Naive B cell (primary cell): ENCODE measurements at regions not wholly inside any gene's neighbourhood (a gene's known extent, or its start where the extent isn't known, plus 50 kb on each side); places are given as distances from the start of the nearest gene placed in this dataset.

Experiments used
- ATAC-seq, 2 donors: fragments of 150-1000 bp; cut with Tn5 transposase; 2 replicates each; pipeline ENCODE4 v1.10.0; 2021; ENCODE audit warnings: low read depth in 2 of 2, mild to moderate bottlenecking in 2 of 2, moderate library complexity in 2 of 2
- DNase-seq: peaks from one replicate; pipeline ENCODE4 v3.0.0; 2022
- H3K27ac Mint-ChIP-seq, 6 donors: one replicate each; pipeline ENCODE4 v1.8.0; 2020 to 2022; ENCODE audit warnings: mild to moderate bottlenecking in 6 of 6, mixed read lengths in 6 of 6, moderate library complexity in 5 of 6, inconsistent platforms in 2 of 6
- H3K27me3 Mint-ChIP-seq, 3 donors: one replicate each; pipeline ENCODE4 v1.8.0; 2021 to 2022; ENCODE audit warnings: mixed read lengths in 3 of 3, mild to moderate bottlenecking in 1 of 3
- H3K36me3 Mint-ChIP-seq, 2 donors: one replicate each; pipeline ENCODE4 v1.8.0; 2020 to 2022; ENCODE audit warnings: mixed read lengths in 2 of 2, inconsistent platforms in 1 of 2, mild to moderate bottlenecking in 1 of 2
- H3K4me1 Mint-ChIP-seq, 3 donors: one replicate each; pipeline ENCODE4 v1.8.0; 2020 to 2022; ENCODE audit warnings: mixed read lengths in 3 of 3, inconsistent platforms in 1 of 3, mild to moderate bottlenecking in 1 of 3, moderate library complexity in 1 of 3
- H3K4me3 Mint-ChIP-seq, 8 donors: one replicate each; pipeline ENCODE4 v1.8.0; 2020 to 2022; ENCODE audit warnings: mild to moderate bottlenecking in 8 of 8, mixed read lengths in 8 of 8, moderate library complexity in 8 of 8, inconsistent platforms in 2 of 8
- H3K9me3 Mint-ChIP-seq, 7 donors: one replicate each; pipeline ENCODE4 v1.8.0; 2020 to 2022; ENCODE audit warnings: mixed read lengths in 7 of 7, mild to moderate bottlenecking in 5 of 7, inconsistent platforms in 2 of 7, moderate library complexity in 1 of 7

DNA sequence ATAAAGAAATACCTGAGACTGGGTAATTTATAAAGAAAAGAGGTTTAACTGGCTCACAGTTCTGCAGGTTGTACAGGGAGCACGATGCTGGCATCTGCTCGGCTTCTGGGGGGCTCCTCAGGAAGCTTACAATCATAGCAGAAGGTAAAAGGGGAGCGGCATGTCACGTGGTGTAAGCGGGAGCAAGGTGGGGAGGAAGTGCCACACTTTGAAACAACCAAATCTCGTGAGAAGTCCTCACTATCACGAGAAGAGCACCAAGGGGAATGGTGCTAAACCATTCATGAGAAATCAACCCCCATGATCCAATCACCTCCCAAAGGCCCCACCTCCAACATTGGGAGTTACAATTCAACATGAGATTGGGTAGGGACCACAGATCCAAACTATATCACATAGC, 67.7 kb downstream of the AKR1B1 start:
- ATAC-seq (no peak), DNase-seq (no peak)
- no peak overlapping the region for H3K27ac Mint-ChIP-seq
- H3K9me3 Mint-ChIP-seq, result peaks cover 0 to 4% (median 2%) of the 10 kb centered on the region in 7 donors
- H3K27me3 Mint-ChIP-seq, result peaks cover 3 to 7% (median 5%) of the 10 kb centered on the region in 3 donors
- no peak overlapping the region for H3K4me3 Mint-ChIP-seq
- H3K36me3 Mint-ChIP-seq, result peaks cover 0 to 3% of the 10 kb centered on the region in 2 donors
- H3K4me1 Mint-ChIP-seq, result no peaks in the 10 kb centered on the region

DNA sequence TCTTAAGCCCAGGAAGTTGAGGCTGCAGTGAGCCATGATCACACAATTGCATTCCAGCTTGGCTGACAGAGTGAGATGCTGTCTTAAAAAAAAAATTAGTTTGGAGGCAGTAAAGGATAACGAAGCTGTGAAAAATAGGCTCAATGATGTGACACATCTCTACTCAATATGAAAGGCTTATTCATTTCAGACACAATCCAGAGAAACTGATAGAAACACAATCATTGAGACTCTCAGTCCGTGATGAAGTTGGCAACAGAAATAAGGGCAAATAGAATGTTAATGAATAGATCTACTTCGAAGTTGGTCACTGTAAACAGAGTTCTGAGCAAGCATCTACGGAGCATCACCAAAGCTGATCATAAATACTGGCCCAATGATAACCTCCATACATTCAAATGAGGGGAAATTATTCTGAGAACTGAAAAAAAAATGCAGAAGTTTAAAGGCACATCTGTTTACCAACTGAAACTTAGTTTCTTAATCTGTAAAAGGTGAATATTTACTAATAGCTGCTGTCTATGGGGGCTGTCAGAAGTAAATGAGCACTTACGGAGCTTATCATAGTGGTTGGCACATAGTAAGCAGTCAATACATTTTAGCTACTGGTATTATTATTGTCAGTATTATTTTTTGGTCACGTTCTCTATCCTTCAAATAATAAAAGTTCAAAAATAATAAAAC, 70.4 kb downstream of the AKR1B1 start:
- H3K4me3 Mint-ChIP-seq, result no peak overlapping the region
- peaks cover 0 to 3% of the 10 kb centered on the region in 2 donors for H3K36me3 Mint-ChIP-seq
- H3K27ac Mint-ChIP-seq, result no peak overlapping the region
- H3K9me3 Mint-ChIP-seq, result peaks cover 0 to 11% (median 4%) of the 10 kb centered on the region in 7 donors
- no peak for DNase-seq
- ATAC-seq, result no peak
- peaks cover 0 to 18% (median 8%) of the 10 kb centered on the region in 3 donors for H3K27me3 Mint-ChIP-seq
- no peaks in the 10 kb centered on the region for H3K4me1 Mint-ChIP-seq

- H3K27ac Mint-ChIP-seq, result no peak overlapping the region
- H3K4me3 Mint-ChIP-seq, result no peak overlapping the region
- H3K9me3 Mint-ChIP-seq, result peaks cover 0 to 5% (median 4%) of the 10 kb centered on the region in 7 donors
- H3K36me3 Mint-ChIP-seq, result no peaks in the 10 kb centered on the region
- DNase-seq (no peak), ATAC-seq (no peak)
- peaks cover 0 to 37% (median 35%) of the 10 kb centered on the region in 3 donors for H3K27me3 Mint-ChIP-seq
- no peaks in the 10 kb centered on the region for H3K4me1 Mint-ChIP-seq
These were observed 61.8 kb upstream of the SLC35B4 start for GRCh38 chr7:134378562-134378961.

- no peak overlapping the region for H3K4me3 Mint-ChIP-seq
- no peak for ATAC-seq
These were observed 60.0 kb upstream of the SLC35B4 start for GRCh38 chr7:134376693-134377092.

DNA sequence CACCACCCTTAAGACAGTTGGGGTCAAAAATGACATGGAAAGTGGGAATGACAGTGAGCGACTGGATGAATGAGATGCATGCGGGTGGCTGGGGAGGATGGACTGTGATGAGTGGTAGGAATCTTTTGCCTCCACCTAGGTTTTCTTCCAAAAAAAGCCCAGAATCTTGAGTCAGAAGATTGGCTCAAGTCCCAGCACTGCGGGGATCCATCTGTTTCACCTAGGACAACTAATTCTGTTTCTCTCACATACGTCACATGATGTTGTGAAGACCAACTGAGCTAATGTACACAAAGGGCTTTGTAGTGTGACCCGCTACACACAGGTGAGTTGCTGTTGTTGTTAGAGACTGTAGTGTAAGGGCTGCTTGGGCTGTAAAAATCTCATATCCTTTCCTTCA, 58.5 kb upstream of the SLC35B4 start:
- Mint-ChIP-seq H3K4me3 (no peak overlapping the region), H3K27me3 (peaks cover 5 to 42% (median 29%) of the 10 kb centered on the region in 3 donors), H3K9me3 (peaks cover 0 to 6% (median 4%) of the 10 kb centered on the region in 7 donors), H3K4me1 (no peaks in the 10 kb centered on the region), H3K36me3 (no peaks in the 10 kb centered on the region), H3K27ac (no peak overlapping the region)
- ATAC-seq, result no peak
- no peak for DNase-seq

More at GRCh38 chr7:134376693-134377092, 60.0 kb upstream of the SLC35B4 start:
- Mint-ChIP-seq H3K36me3 (no peaks in the 10 kb centered on the region), H3K4me1 (no peaks in the 10 kb centered on the region), H3K27ac (no peak overlapping the region), H3K27me3 (peaks cover 0 to 41% (median 25%) of the 10 kb centered on the region in 3 donors), H3K9me3 (peaks cover 0 to 5% (median 3%) of the 10 kb centered on the region in 7 donors)
- DNase-seq, result no peak

GRCh38 chr7:134374791-134375190, 58.1 kb upstream of the SLC35B4 start:
- ATAC-seq, result no peak
- Mint-ChIP-seq H3K9me3 (peaks cover 0 to 6% (median 4%) of the 10 kb centered on the region in 7 donors), H3K4me1 (no peaks in the 10 kb centered on the region), H3K27me3 (peaks cover 9 to 46% (median 32%) of the 10 kb centered on the region in 3 donors), H3K27ac (no peak overlapping the region), H3K4me3 (no peak overlapping the region), H3K36me3 (no peaks in the 10 kb centered on the region)
- DNase-seq, result no peak

DNA sequence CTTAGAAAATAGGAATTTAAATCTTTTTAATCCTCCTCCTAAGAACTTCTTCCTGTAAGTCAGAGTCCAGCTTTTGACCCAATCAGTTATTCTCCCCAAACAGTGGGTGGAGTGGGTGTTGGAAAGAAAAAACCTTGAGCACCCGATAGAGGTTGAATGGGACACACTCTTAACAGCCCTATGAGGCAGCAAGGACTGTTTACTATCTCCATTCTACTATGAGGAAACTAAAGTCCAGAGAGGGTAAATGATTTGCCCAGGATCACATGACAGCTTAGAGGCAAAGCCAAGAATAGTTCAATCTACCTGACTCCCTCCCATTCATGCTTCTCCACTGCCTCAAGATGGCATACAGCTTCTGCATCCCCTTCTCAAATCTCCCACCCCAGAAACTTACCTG, 57.6 kb upstream of the SLC35B4 start:
- no peaks in the 10 kb centered on the region for H3K4me1 Mint-ChIP-seq
- H3K27ac Mint-ChIP-seq, result no peak overlapping the region
- DNase-seq (no peak), ATAC-seq (no peak)
- H3K36me3 Mint-ChIP-seq, result no peaks in the 10 kb centered on the region
- H3K9me3 Mint-ChIP-seq, result peaks cover 0 to 6% (median 4%) of the 10 kb centered on the region in 7 donors
- H3K4me3 Mint-ChIP-seq, result no peak overlapping the region
- H3K27me3 Mint-ChIP-seq, result peaks cover 13 to 51% (median 33%) of the 10 kb centered on the region in 3 donors

- H3K27me3 Mint-ChIP-seq, result peaks cover 20 to 57% (median 35%) of the 10 kb centered on the region in 3 donors
These were observed 56.1 kb upstream of the SLC35B4 start for GRCh38 chr7:134372858-134373257.

DNA sequence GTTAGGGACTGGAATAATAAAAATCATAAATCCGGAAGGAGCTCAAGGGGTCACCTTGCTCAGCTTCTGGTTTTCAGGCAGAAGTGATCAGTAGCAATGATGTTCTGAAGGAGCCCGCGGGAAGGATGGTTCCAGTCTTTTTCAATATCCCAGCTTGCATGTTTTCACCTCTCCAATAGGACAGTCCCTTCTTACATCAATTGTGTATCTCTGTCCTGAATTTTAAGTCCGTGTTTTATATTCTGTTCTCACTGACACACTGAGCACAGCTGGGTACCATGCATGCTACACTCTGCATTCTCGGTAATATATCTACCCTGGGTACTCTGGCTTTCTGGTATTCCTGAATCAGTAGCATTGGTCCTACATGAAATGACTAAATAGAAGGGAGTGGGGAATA, 55.2 kb upstream of the SLC35B4 start:
- DNase-seq (no peak), ATAC-seq (no peak)
- Mint-ChIP-seq H3K36me3 (no peaks in the 10 kb centered on the region), H3K9me3 (peaks cover 0 to 6% (median 0%) of the 10 kb centered on the region in 7 donors), H3K4me3 (no peak overlapping the region), H3K27ac (no peak overlapping the region), H3K27me3 (peaks cover 20 to 48% (median 28%) of the 10 kb centered on the region in 3 donors), H3K4me1 (no peaks in the 10 kb centered on the region)

More at GRCh38 chr7:134372858-134373257, 56.1 kb upstream of the SLC35B4 start:
- DNase-seq (no peak), ATAC-seq (no peak)
- Mint-ChIP-seq H3K36me3 (no peaks in the 10 kb centered on the region), H3K9me3 (peaks cover 0 to 6% (median 0%) of the 10 kb centered on the region in 7 donors), H3K27ac (no peak overlapping the region), H3K4me3 (no peak overlapping the region), H3K4me1 (no peaks in the 10 kb centered on the region)

DNA sequence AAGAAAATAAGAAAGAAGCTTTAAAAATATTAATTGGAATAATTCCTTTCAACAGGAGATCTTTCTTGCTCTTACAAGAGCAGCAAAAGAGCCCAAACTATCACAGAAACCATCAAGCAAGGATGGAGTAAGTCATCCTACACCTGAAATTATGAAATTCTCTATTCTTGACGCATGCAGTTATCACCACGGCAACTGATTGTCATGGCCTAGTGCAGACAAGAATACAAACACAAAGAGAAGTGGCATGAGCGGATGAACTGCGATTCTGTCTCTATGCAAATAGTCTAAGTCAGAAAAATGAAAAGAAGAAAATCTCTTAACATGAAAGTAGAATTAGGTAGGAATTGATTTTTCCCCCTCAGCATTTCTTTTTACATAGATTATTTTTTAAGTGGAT, 54.8 kb upstream of the SLC35B4 start:
- no peaks in the 10 kb centered on the region for H3K4me1 Mint-ChIP-seq
- no peak overlapping the region for H3K4me3 Mint-ChIP-seq
- no peak overlapping the region for H3K27ac Mint-ChIP-seq
- ATAC-seq, result no peak
- H3K9me3 Mint-ChIP-seq, result peaks cover 0 to 6% (median 0%) of the 10 kb centered on the region in 7 donors
- DNase-seq, result no peak
- no peaks in the 10 kb centered on the region for H3K36me3 Mint-ChIP-seq
- H3K27me3 Mint-ChIP-seq, result peaks cover 22 to 52% (median 25%) of the 10 kb centered on the region in 3 donors

- H3K4me1 Mint-ChIP-seq, result no peaks in the 10 kb centered on the region
- H3K27me3 Mint-ChIP-seq, result peaks cover 24 to 52% (median 33%) of the 10 kb centered on the region in 3 donors
- peaks cover 0 to 6% (median 0%) of the 10 kb centered on the region in 7 donors for H3K9me3 Mint-ChIP-seq
- ATAC-seq (no peak), DNase-seq (no peak)
- H3K27ac Mint-ChIP-seq, result peak overlapping the region in 1 of 6 donors; percentile 14
- no peaks in the 10 kb centered on the region for H3K36me3 Mint-ChIP-seq
- no peak overlapping the region for H3K4me3 Mint-ChIP-seq
These were observed 53.4 kb upstream of the SLC35B4 start for GRCh38 chr7:134370135-134370534.

- H3K36me3 Mint-ChIP-seq, result no peaks in the 10 kb centered on the region
- H3K9me3 Mint-ChIP-seq, result peaks cover 0 to 5% (median 0%) of the 10 kb centered on the region in 7 donors
- H3K27ac Mint-ChIP-seq, result peak overlapping the region in 1 of 6 donors; percentile 81
- ATAC-seq, result no peak
- no peak for DNase-seq
- peaks cover 16 to 53% (median 35%) of the 10 kb centered on the region in 3 donors for H3K27me3 Mint-ChIP-seq
- peak overlapping the region in 1 of 8 donors; percentile 36 for H3K4me3 Mint-ChIP-seq
- no peaks in the 10 kb centered on the region for H3K4me1 Mint-ChIP-seq
These were observed 52.3 kb upstream of the SLC35B4 start for GRCh38 chr7:134368851-134369544.

DNA sequence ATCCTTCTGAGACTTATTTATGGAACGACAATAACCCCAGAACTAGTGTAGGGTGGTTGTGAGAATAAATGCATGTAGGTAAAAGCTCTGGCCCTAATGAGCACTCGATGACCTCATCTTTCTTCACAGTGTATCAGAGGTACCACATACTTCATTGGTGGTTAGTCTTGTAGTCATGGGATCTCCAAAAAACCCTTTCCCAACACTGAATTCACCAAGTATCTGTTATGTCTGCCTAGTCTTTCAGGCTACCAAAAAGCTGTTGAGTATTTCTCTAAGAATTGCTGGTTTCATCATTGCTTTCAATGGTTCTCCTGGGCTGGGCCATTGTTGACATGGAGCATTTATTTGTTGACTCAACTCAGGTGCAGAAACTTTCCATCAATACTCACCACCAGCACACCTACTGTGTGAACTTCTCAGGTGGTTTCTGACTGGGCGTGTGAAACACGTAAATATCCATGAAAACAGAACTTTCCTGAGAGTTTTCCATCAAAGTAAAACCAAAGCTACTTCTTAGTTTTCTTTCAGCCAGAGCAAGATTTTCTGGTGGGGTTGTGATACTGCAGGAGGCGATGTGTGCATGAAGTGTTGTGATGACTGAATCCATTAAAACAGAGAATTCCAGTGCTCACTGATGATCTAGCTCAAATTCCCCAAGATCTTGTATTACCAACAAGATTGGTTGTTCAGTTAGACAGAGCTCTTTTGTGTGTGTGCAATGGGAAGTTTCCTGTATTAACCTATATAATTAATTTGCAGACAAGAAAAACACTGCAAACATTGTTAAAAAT, 51.4 kb upstream of the SLC35B4 start:
- DNase-seq (no peak), ATAC-seq (no peak)
- H3K27me3 Mint-ChIP-seq, result peaks cover 16 to 52% (median 42%) of the 10 kb centered on the region in 3 donors
- peaks cover 0 to 4% (median 0%) of the 10 kb centered on the region in 7 donors for H3K9me3 Mint-ChIP-seq
- H3K36me3 Mint-ChIP-seq, result no peaks in the 10 kb centered on the region
- H3K4me1 Mint-ChIP-seq, result no peaks in the 10 kb centered on the region
- H3K4me3 Mint-ChIP-seq, result no peak overlapping the region
- H3K27ac Mint-ChIP-seq, result no peak overlapping the region
